ENCODE measurements at regions not wholly inside any gene's neighbourhood (a gene's known extent, or its start where the extent isn't known, plus 50 kb on each side); places are given as distances from the start of the nearest gene placed in this dataset.

GRCh38 chr5:167861928-167862426, 429.5 kb upstream of the WWC1 start:
- DNase-seq (ENCODE audit: low spot score), result no peak

GRCh38 chr5:167863883-167864282, 427.6 kb upstream of the WWC1 start:
- no peak for DNase-seq (ENCODE audit: low spot score)

DNA sequence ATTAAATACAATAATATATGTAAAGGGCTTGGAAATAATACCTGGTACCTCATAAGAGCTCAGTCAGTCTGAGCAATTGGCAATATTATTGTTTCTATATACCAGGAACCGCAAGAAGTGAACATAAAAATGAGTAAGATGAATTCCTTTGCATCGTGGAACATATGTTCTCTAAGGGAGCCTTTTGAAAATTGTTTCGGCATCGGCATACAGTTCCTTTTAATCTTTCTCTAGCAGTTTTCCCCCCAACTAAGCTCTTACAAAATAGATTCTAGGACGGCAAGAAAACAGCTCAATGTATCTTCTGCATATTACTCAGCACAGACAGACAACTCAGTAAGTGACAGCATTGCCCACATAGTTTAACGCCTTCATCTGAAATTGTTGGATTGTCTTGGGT, 426.6 kb upstream of the WWC1 start:
- no peak for DNase-seq (ENCODE audit: low spot score)

GRCh38 chr5:167866797-167867196, 424.6 kb upstream of the WWC1 start:
- DNase-seq (ENCODE audit: low spot score), result no peak

- DNase-seq (ENCODE audit: low spot score), result no peak
Observed at GRCh38 chr5:167867281-167867680, 424.2 kb upstream of the WWC1 start.

DNA sequence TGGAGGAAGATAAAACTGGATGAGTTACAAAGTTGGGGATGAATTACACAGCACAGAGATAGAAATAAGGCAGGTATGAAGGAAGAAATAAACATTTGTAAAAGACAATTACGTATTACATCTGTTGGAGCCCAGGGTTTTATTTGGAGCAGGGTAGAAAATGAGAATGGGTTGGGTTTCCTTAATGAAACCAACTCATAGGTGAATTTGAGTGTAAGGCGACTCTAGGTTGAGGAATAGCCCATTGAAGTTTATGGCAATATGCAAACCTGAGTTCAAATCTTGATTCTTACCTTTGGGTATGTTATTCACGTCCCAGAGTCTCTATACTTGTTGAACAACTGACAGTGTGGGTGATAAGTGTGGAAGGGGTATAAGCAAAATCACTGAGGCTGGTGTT, 422.3 kb upstream of the WWC1 start:
- no peak for DNase-seq (ENCODE audit: low spot score)

DNA sequence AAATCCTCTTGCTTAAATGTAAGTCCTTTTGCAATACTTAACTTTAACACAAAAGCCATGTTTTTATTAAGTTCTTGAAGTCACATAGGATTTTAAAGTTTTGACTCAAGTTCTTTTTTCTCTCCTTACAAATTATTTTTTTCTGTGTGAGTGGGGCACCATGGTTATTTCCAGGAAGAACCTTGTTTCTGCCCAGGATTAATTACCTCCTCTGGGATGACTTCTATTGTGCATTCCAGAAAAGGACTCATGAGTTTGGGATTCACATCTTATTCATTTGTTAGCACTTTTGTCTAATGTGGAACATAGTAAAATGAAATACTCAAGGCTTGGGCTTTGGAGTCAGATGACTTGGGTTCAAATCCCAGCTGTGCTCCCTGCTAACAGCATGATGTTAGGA, 421.4 kb upstream of the WWC1 start:
- no peak for DNase-seq (ENCODE audit: low spot score)

- no peak for DNase-seq (ENCODE audit: low spot score)
Observed at GRCh38 chr5:167871091-167871490, 420.4 kb upstream of the WWC1 start.

- no peak for DNase-seq (ENCODE audit: low spot score)
Observed at GRCh38 chr5:167872791-167873190, 418.7 kb upstream of the WWC1 start.

DNA sequence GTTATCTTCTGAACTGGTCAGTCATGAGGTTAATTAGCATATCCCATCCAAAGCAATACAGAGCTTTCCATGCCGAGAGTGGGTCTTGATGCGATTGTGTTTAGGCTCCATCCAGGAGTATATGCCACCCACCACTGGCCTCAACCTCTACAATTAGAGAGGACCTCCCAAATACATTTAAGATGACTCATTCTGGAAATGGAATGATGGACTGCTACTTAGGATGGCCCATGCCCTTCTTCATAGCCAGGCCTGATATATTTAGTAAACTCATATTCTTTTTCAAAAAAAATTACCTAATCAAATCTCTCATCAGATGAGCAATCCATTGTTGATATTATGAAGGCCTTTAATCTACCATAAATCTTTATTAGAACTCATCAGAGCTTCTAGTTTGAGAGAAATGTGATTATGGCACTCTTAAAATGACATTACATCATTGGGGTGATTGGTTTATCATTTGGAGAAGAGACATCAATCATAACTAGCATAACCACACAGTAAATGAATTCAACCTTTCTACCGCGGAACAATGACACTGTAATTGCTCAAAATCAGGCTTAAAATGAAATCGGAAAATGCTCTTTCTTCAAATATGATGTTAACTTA, 414.2 kb upstream of the WWC1 start:
- no peak for DNase-seq (ENCODE audit: low spot score)

GRCh38 chr5:167877924-167878323, 413.5 kb upstream of the WWC1 start:
- no peak for DNase-seq (ENCODE audit: low spot score)

GRCh38 chr5:167880420-167880819, 411.0 kb upstream of the WWC1 start:
- DNase-seq (ENCODE audit: low spot score), result no peak

DNA sequence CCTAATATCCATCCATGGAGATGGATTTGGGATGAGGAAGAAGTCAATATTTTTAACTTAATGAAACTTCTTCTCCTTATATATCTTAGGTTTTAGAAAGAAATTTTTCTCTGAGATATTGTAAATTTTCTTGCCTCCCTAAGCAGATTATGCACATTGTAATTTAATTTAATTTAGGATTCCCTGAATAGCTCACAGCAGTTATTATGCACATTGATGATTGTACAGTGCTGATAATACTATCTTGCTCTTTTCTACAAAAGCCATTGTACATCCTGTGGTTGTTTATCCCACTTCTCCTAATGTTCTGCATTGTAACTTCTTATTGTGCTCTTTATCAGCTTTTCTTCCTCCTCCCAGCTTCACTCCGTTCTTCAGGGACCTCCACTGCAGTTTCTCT, 410.4 kb upstream of the WWC1 start:
- DNase-seq (ENCODE audit: low spot score), result no peak

DNA sequence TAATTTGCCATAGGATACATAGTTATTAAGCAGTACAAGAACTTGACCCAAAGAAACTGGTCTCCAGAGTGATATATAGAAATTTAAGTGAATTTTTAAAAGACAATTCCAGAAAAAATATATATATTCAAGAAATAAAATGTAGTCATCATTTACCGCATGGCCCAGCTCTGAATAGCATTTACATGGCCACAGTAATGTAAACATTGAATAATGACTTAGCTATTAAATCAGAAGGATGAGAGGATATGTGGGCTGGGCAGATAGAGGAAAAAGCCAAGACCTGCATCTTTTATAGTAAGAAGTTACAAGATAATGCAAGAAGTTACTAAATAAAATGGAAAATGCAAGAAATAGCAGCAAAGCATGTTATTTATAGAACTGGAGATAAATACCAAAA, 405.2 kb upstream of the WWC1 start:
- no peak for DNase-seq (ENCODE audit: low spot score)

DNA sequence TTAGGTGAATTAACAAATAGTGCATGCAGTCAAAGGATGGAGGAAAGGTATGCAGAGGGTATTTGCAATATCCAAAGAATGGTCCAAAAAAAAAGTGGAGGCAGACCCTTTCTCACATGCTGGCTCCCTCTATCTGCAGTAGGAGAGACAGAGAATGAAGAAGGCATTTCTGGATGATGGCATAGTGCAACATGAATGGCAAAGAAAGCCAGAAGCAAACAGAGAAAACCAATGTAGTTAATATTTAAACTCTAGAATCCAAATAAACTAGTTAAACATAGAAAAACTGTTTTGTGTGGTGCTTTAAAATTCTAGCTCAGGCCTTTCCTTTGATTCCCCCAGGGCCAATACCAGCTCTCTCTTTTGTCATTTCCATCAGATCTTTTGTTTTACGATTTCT, 403.1 kb upstream of the WWC1 start:
- no peak for DNase-seq (ENCODE audit: low spot score)

GRCh38 chr5:167889276-167889675, 402.2 kb upstream of the WWC1 start:
- DNase-seq (ENCODE audit: low spot score), result no peak

- no peak for DNase-seq (ENCODE audit: low spot score)
Observed at GRCh38 chr5:167892352-167893115, 398.9 kb upstream of the WWC1 start.

DNA sequence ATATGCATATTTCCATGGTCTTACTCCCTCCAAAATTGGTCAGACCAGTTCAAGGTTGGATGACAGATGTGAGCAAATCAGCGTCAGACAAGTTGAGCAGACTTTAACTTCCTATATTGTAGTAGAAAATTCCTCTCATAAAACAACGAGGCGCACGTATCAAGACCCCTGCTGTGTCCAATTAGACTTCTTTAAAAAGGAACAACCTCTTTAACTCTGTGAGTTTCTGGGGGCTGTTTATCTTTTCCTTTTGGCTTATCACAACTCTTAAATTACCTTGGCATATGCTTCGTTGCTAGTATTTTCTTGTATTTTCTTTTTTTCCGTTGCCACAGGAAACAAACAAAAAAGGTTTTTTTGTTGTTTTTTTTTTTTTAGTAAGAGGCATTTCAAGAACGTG, 398.2 kb upstream of the WWC1 start:
- no peak for DNase-seq (ENCODE audit: low spot score)

- DNase-seq (ENCODE audit: low spot score), result no peak
Observed at GRCh38 chr5:167894631-167895472, 396.6 kb upstream of the WWC1 start.

GRCh38 chr5:167895899-167896659, 395.4 kb upstream of the WWC1 start:
- DNase-seq (ENCODE audit: low spot score), result no peak

DNA sequence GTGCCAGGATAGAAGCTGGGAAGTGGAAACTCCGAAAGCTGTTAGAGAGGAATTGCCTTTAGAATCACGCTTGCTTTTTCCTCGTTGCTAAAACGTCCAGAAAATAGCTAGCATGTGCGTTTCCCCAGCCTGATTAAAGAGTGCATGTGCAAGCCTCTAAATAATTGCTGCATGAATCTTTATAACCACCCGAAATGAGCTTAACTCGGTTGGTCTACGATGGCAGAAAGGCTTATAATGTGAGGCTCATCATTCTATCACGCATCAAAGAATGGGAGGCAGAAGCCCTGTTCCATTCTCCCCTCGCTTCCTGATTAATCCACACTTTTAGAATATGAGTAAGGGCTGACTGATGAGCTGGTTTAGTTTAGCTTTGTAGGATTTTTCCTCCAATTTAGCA, 394.6 kb upstream of the WWC1 start:
- no peak for DNase-seq (ENCODE audit: low spot score)

DNA sequence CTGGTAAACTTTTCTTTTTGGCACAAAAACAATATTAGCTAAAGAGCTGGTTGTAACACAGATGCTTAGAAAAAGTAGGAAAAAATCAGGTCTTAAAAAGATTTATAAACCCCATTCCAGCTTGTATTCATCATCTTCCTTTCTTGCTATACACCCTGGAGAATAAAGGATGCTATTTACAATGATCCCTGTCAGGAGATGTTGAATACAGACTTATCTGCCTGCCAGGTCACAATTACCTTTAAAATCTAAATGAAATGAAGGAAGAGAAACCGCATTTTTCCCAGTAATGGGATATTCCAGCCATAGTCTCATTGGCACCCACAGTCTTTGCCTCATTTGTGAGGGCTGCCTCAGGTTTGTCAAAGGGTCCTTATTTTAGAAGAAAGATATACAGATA, 394.1 kb upstream of the WWC1 start:
- DNase-seq (ENCODE audit: low spot score), result no peak

Data from NAMALWA (cell line).